Kidney (tissue), 13 donors: ENCODE measurements at regions not wholly inside any gene's neighbourhood (a gene's known extent, or its start where the extent isn't known, plus 50 kb on each side); places are given as distances from the start of the nearest gene placed in this dataset.

Experiments
- DNase-seq, 5 donors: peaks; one replicate each; pipeline ENCODE4 v3.0.0-alpha.2; 2013 to 2020
- FAIRE-seq: peaks from 2 replicates; lab custom pipeline; 2012; peaks lifted over from hg19 to GRCh38; lab: Jason Lieb, UNC
- H3K27ac ChIP-seq, 2 donors: one replicate each; pipeline ENCODE4 v1.7.0; 2013; ENCODE audit warnings: low read depth in 2 of 2, low read length in 2 of 2, inconsistent platforms in 1 of 2
- H3K27me3 ChIP-seq: one replicate; pipeline ENCODE4 v1.7.1; 2013; ENCODE audit warnings: low read length, inconsistent platforms; ENCODE audit not compliant: control insufficient read depth, insufficient read depth
- H3K36me3 ChIP-seq, 3 donors: one replicate each; pipeline versions ENCODE4 v1.7.0 to v1.7.1; 2013; ENCODE audit warnings: low read length in 3 of 3, control low read depth in 1 of 3, inconsistent platforms in 1 of 3; ENCODE audit not compliant: insufficient read depth in 3 of 3, control insufficient read depth in 2 of 3
- H3K4me1 ChIP-seq, 3 donors: one replicate each; pipeline versions ENCODE4 v1.7.0 to v1.7.1; 2013; ENCODE audit warnings: low read length in 3 of 3, inconsistent platforms in 1 of 3, low read depth in 1 of 3; ENCODE audit not compliant: control insufficient read depth in 2 of 3, insufficient read depth in 2 of 3
- H3K4me3 ChIP-seq, 3 donors: one replicate each; pipeline versions ENCODE4 v1.7.0 to v1.8.1; 2013; ENCODE audit warnings: low read length in 3 of 3, control low read depth in 1 of 3, inconsistent platforms in 1 of 3
- H3K9ac ChIP-seq, 3 donors: one replicate each; pipeline versions ENCODE4 v1.7.0 to v1.7.1; 2013; ENCODE audit warnings: low read length in 3 of 3, control low read depth in 1 of 3, inconsistent platforms in 1 of 3
- H3K9me3 ChIP-seq, 3 donors: one replicate each; pipeline versions ENCODE4 v1.7.0 to v1.7.1; 2013; ENCODE audit warnings: low read length in 3 of 3, control low read depth in 1 of 3, inconsistent platforms in 1 of 3; ENCODE audit not compliant: control insufficient read depth in 2 of 3, insufficient read depth in 1 of 3
- intact Hi-C: fragments of 100-400 bp; cut with DNase I; formaldehyde crosslinking; loops from one replicate; pipeline ENCODE4 v1.11.1; 2022
- TF ChIP-seq, protein P1 (sequence below): IDR thresholded peaks from 3 replicates; pipeline ENCODE4 v1.5.1; 2012; ENCODE audit warnings: mild to moderate bottlenecking, moderate library complexity, borderline replicate concordance; ENCODE audit not compliant: insufficient read depth; ENCODE audit errors: extremely low read depth
- donor health status: control.
- donor health status: control.
- donor health status: control.
- donor health status: control.
- donor health status: control.
- donor health status: DM: yes; HTN: yes; CAD: no.
- donor health status: Normal renal cell carcinoma (clear cell type).

DNA sequence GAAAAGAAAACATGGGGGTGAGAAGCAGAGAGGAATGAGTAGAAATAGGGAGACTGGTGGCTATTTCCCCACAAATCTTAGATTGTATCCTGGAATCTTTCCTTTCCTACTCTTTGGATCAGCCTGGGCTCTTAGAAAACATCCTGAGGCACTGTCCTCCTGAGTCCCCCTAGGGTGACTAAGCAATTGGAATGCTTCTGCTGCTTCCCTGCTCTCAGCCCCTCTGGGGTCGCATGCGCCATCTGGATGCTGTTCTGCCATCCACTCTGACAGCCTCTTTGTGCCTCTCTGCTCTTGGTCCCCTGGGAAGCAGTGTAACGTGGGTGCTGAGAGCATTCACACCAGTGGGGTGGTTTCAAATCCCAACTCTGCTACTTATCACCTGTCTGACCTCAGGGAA is 443.0 kb downstream of the SIPA1L2 start:
- DNase-seq (no peak), FAIRE-seq (no peak)
- intact Hi-C loops = no loop called here
- no peaks in the 10 kb centered on the region for H3K36me3 ChIP-seq
- no peak overlapping the region for H3K9ac ChIP-seq
- no peaks in the 10 kb centered on the region for H3K4me1 ChIP-seq
- no peaks in the 10 kb centered on the region for H3K9me3 ChIP-seq
- TF ChIP-seq, protein P1, sequence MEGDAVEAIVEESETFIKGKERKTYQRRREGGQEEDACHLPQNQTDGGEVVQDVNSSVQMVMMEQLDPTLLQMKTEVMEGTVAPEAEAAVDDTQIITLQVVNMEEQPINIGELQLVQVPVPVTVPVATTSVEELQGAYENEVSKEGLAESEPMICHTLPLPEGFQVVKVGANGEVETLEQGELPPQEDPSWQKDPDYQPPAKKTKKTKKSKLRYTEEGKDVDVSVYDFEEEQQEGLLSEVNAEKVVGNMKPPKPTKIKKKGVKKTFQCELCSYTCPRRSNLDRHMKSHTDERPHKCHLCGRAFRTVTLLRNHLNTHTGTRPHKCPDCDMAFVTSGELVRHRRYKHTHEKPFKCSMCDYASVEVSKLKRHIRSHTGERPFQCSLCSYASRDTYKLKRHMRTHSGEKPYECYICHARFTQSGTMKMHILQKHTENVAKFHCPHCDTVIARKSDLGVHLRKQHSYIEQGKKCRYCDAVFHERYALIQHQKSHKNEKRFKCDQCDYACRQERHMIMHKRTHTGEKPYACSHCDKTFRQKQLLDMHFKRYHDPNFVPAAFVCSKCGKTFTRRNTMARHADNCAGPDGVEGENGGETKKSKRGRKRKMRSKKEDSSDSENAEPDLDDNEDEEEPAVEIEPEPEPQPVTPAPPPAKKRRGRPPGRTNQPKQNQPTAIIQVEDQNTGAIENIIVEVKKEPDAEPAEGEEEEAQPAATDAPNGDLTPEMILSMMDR = no peak
- no peak overlapping the region for H3K27ac ChIP-seq
- no peaks in the 10 kb centered on the region for H3K27me3 ChIP-seq
- H3K4me3 ChIP-seq = no peak overlapping the region

DNA sequence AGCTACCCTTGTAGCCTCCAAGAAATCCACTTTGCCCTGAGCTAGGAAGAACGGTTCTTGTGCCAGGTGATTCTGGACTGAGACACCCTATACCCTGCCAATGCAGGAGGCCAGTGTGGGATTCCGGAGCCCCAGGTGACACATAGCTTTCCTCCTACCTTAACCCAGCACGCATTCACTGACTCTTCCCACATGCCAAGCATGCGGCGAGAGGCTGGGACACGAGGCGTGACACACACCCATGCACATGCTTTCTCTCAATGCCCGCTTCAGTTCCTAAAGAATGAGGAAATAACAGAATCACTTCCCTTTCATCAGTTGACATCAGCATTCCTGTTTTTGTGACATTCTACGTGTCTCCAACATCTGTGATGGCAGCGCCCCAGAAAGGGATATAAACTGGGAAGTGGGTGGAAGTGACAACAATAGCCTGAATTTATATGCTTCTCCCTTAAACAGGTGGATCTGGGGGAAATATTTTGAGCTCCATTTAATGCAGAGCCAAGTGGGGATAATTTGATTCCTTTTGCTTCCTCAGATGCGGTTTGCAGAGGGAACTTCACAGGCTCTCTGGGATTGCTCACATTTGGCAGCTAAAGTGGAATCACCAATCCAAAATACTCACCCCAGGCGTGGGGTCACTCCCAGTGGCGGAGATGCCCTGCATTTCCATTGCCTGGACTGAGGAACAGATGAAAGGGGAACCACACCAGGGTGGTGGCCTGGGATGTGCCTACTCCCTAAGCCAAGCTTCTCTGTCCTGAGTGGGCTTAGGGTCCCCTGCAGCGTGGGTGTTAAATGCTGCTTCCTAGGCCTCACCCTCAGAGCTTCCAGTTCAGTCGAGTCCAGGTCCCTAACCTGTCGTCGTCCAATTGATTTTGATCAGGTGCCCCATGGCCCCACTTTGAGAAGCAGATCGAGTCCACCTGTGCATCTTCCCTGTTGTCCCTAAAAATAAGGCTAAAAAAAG is 445.1 kb downstream of the SIPA1L2 start:
- no peak overlapping the region for H3K4me3 ChIP-seq
- no peaks in the 10 kb centered on the region for H3K4me1 ChIP-seq
- intact Hi-C loops = no loop called here
- no peak overlapping the region for H3K27ac ChIP-seq
- no peak overlapping the region for H3K9ac ChIP-seq
- FAIRE-seq (no peak), DNase-seq (no peak)
- no peaks in the 10 kb centered on the region for H3K9me3 ChIP-seq
- H3K36me3 ChIP-seq = no peaks in the 10 kb centered on the region
- no peaks in the 10 kb centered on the region for H3K27me3 ChIP-seq
- TF ChIP-seq, protein P1 = no peak

DNA sequence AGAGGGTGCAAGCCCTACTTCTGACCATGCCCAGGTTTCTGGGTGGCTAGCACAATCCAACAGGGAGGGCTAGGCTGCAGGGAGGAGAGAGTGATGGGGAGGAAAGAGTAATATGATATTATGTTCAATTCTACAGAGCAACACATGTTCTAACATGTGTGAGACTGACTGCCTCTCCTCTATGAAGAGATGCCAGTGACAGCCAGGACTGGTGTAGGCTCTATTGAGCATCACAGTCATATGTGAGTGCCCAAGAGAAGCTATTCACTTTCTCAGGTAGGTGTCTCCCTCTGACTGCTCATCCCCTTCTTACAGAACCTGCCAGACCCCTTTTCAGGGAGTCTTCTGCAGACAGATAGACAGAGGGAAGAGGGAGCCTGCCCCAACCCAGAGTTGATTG is 446.1 kb downstream of the SIPA1L2 start:
- intact Hi-C loops = no loop called here
- DNase-seq = no peak
- FAIRE-seq = no peak
- H3K36me3 ChIP-seq = no peaks in the 10 kb centered on the region
- H3K27ac ChIP-seq = no peak overlapping the region
- no peaks in the 10 kb centered on the region for H3K4me1 ChIP-seq
- no peak overlapping the region for H3K9ac ChIP-seq
- no peaks in the 10 kb centered on the region for H3K27me3 ChIP-seq
- TF ChIP-seq, protein P1 = no peak
- no peaks in the 10 kb centered on the region for H3K9me3 ChIP-seq
- no peak overlapping the region for H3K4me3 ChIP-seq
